ENCODE measurements at regions not wholly inside any gene's neighbourhood (a gene's known extent, or its start where the extent isn't known, plus 50 kb on each side); places are given as distances from the start of the nearest gene placed in this dataset.

- TF ChIP-seq CTCF (IDR thresholded peaks at IDR 0.05) (no peak), POLR2A (IDR thresholded peaks at IDR 0.05) (no peak), EP300 (IDR thresholded peaks at IDR 0.05; ENCODE audit: low read depth) (no peak), POLR2AphosphoS5 (IDR thresholded peaks at IDR 0.05) (no peak)
Measured at GRCh38 chr20:7123457-7123856, 356.0 kb downstream of the BMP2 start.

All from transverse colon (tissue), 4 donors.